ENCODE measurements at regions not wholly inside any gene's neighbourhood (a gene's known extent, or its start where the extent isn't known, plus 50 kb on each side); places are given as distances from the start of the nearest gene placed in this dataset.

DNA sequence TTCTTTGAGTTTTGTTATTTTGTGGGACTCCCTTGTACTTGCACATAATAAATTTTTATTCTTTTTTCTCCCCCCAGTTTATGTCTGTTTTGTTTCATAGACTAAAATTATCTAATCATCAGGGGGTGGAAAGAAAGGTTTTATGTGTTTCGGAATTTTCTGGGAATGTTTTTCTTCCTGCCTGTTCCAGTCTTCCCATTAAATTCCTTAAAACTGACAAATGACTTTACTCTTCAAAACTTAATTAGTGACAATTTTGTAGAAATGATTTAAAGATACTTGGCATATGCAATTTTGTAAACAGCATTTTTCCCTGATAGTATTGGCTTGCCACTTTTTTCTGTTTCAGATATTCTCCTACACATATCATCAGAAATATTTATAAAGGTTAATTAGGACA lies 1813.4 kb downstream of the PCDH9 start:
- TF ChIP-seq, protein P1, sequence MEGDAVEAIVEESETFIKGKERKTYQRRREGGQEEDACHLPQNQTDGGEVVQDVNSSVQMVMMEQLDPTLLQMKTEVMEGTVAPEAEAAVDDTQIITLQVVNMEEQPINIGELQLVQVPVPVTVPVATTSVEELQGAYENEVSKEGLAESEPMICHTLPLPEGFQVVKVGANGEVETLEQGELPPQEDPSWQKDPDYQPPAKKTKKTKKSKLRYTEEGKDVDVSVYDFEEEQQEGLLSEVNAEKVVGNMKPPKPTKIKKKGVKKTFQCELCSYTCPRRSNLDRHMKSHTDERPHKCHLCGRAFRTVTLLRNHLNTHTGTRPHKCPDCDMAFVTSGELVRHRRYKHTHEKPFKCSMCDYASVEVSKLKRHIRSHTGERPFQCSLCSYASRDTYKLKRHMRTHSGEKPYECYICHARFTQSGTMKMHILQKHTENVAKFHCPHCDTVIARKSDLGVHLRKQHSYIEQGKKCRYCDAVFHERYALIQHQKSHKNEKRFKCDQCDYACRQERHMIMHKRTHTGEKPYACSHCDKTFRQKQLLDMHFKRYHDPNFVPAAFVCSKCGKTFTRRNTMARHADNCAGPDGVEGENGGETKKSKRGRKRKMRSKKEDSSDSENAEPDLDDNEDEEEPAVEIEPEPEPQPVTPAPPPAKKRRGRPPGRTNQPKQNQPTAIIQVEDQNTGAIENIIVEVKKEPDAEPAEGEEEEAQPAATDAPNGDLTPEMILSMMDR (IDR thresholded peaks at IDR 0.05), result no peak
- no peak for TF ChIP-seq POLR2A (IDR thresholded peaks at IDR 0.05)
